Fibroblast of lung (primary cell): ENCODE measurements at regions not wholly inside any gene's neighbourhood (a gene's known extent, or its start where the extent isn't known, plus 50 kb on each side); places are given as distances from the start of the nearest gene placed in this dataset.

Source experiments
- DNase-seq, 2 donors: peaks; one replicate each; pipeline versions ENCODE4 v3.0.0 to v3.0.0-alpha.2; 2010; ENCODE audit warnings: low read depth in 2 of 2
- H2AFZ ChIP-seq: 2 replicates; pipeline ENCODE4 v1.5.1; 2012; ENCODE audit warnings: low read length, control low read depth, inconsistent platforms
- H3K27ac ChIP-seq: 2 replicates; pipeline ENCODE4 v1.5.1; 2011; ENCODE audit warnings: low read length, control low read depth; ENCODE audit not compliant: insufficient read depth
- H3K27me3 ChIP-seq: 2 replicates; pipeline ENCODE4 v1.5.1; 2011; ENCODE audit warnings: mild to moderate bottlenecking, low read length; ENCODE audit not compliant: control insufficient read depth, insufficient read depth
- H3K36me3 ChIP-seq: 2 replicates; pipeline ENCODE4 v1.5.1; 2011; ENCODE audit warnings: low read length; ENCODE audit not compliant: control insufficient read depth, insufficient read depth
- H3K4me1 ChIP-seq: 2 replicates; pipeline ENCODE4 v1.5.1; 2011; ENCODE audit warnings: low read length; ENCODE audit not compliant: control insufficient read depth, insufficient read depth; ENCODE audit errors: extremely low read depth
- H3K4me2 ChIP-seq: 2 replicates; pipeline ENCODE4 v1.5.1; 2011; ENCODE audit warnings: low read length, control low read depth; ENCODE audit not compliant: insufficient read depth; ENCODE audit errors: extremely low read depth
- H3K4me3 ChIP-seq, 4 experiments: fragments of 200-600 bp in 1 of 4; sonication (generic) in 1 of 4; replicated peaks in 1 of 4; 2 replicates each; pipeline ENCODE4 v1.5.1; 2011 to 2016; ENCODE audit warnings: low read length in 4 of 4, low read depth in 3 of 4, mild to moderate bottlenecking in 3 of 4, control low read depth in 2 of 4, inconsistent platforms in 1 of 4, mixed read lengths in 1 of 4; ENCODE audit not compliant: insufficient read depth in 1 of 4; ENCODE audit errors: control extremely low read depth in 1 of 4
- H3K79me2 ChIP-seq: 2 replicates; pipeline ENCODE4 v1.5.1; 2012; ENCODE audit warnings: mild to moderate bottlenecking, low read length, inconsistent platforms; ENCODE audit not compliant: control insufficient read depth, insufficient read depth
- H3K9ac ChIP-seq: 2 replicates; pipeline ENCODE4 v1.5.1; 2011; ENCODE audit warnings: mild to moderate bottlenecking, low read length, control low read depth; ENCODE audit not compliant: insufficient read depth
- H3K9me3 ChIP-seq: 2 replicates; pipeline ENCODE4 v1.5.1; 2012; ENCODE audit warnings: low read depth, low read length; ENCODE audit not compliant: control insufficient read depth, insufficient read depth
- H4K20me1 ChIP-seq: 2 replicates; pipeline ENCODE4 v1.5.1; 2011; ENCODE audit warnings: low read length; ENCODE audit not compliant: control insufficient read depth, insufficient read depth; ENCODE audit errors: extremely low read depth
- CTCF ChIP-seq, 2 donors: IDR thresholded peaks in 1 of 2; conservative IDR thresholded peaks in 1 of 2; 1 replicate in 1 of 2; 2 replicates in 1 of 2; pipeline ENCODE4 v1.5.1; 2011 to 2012; ENCODE audit warnings: low read length in 2 of 2, control low read depth in 1 of 2, inconsistent platforms in 1 of 2, low read depth in 1 of 2, mild to moderate bottlenecking in 1 of 2
- EZH2 ChIP-seq: IDR thresholded peaks from 2 replicates; pipeline ENCODE4 v1.5.1; 2012; ENCODE audit warnings: low read length, control low read depth, mild to moderate bottlenecking; ENCODE audit errors: missing control alignments

- no peaks in the 10 kb centered on the region for H4K20me1 ChIP-seq
- H3K9ac ChIP-seq = no peak overlapping the region
- TF ChIP-seq EZH2 = no peak
- no peak for TF ChIP-seq CTCF (conservative IDR thresholded peaks at IDR 0.05 in 1 of 2, IDR thresholded peaks at IDR 0.05 in 1 of 2; ENCODE audit: low read depth in 1 of 2, low read length in 2 of 2)
- H3K79me2 ChIP-seq = no peaks in the 10 kb centered on the region
- H3K9me3 ChIP-seq = no peaks in the 10 kb centered on the region
- no peak overlapping the region for H2AFZ ChIP-seq
- H3K4me2 ChIP-seq = no peak overlapping the region
- H3K27me3 ChIP-seq = no peaks in the 10 kb centered on the region
- no peaks in the 10 kb centered on the region for H3K36me3 ChIP-seq
- no peak overlapping the region for H3K27ac ChIP-seq
- H3K4me3 ChIP-seq = no peak overlapping the region
- no peak for DNase-seq
- H3K4me1 ChIP-seq = no peaks in the 10 kb centered on the region
These were observed 58.2 kb downstream of the MEX3B start for GRCh38 chr15:81987628-81988027.

- no peaks in the 10 kb centered on the region for H4K20me1 ChIP-seq
- H3K79me2 ChIP-seq = no peaks in the 10 kb centered on the region
- DNase-seq = no peak
- no peak overlapping the region for H3K4me3 ChIP-seq
- no peak overlapping the region for H3K4me2 ChIP-seq
- TF ChIP-seq CTCF (conservative IDR thresholded peaks at IDR 0.05 in 1 of 2, IDR thresholded peaks at IDR 0.05 in 1 of 2; ENCODE audit: low read depth in 1 of 2, low read length in 2 of 2) (no peak), EZH2 (no peak)
- no peaks in the 10 kb centered on the region for H3K36me3 ChIP-seq
- no peak overlapping the region for H3K9ac ChIP-seq
- H3K9me3 ChIP-seq = no peaks in the 10 kb centered on the region
- no peak overlapping the region for H3K27ac ChIP-seq
- no peaks in the 10 kb centered on the region for H3K4me1 ChIP-seq
- no peaks in the 10 kb centered on the region for H3K27me3 ChIP-seq
- no peak overlapping the region for H2AFZ ChIP-seq
These were observed 62.3 kb downstream of the MEX3B start for GRCh38 chr15:81983497-81983896.

GRCh38 chr15:81982808-81983207 lies 63.0 kb downstream of the MEX3B start:
- H3K36me3 ChIP-seq = no peaks in the 10 kb centered on the region
- no peak overlapping the region for H3K9ac ChIP-seq
- H3K4me3 ChIP-seq = no peak overlapping the region
- DNase-seq = no peak
- H3K79me2 ChIP-seq = no peaks in the 10 kb centered on the region
- H3K9me3 ChIP-seq = no peaks in the 10 kb centered on the region
- no peak overlapping the region for H2AFZ ChIP-seq
- H3K27ac ChIP-seq = no peak overlapping the region
- no peaks in the 10 kb centered on the region for H4K20me1 ChIP-seq
- no peaks in the 10 kb centered on the region for H3K4me1 ChIP-seq
- no peak overlapping the region for H3K4me2 ChIP-seq
- H3K27me3 ChIP-seq = no peaks in the 10 kb centered on the region
- TF ChIP-seq CTCF (conservative IDR thresholded peaks at IDR 0.05 in 1 of 2, IDR thresholded peaks at IDR 0.05 in 1 of 2; ENCODE audit: low read depth in 1 of 2, low read length in 2 of 2) (no peak), EZH2 (no peak)
